Lower leg skin (tissue), 4 donors: ENCODE measurements at regions not wholly inside any gene's neighbourhood (a gene's known extent, or its start where the extent isn't known, plus 50 kb on each side); places are given as distances from the start of the nearest gene placed in this dataset.

Experiments
- DNase-seq, 2 donors: peaks; one replicate each; pipeline ENCODE4 v3.0.0-alpha.2; 2019; ENCODE audit warnings: low spot score in 2 of 2
- H3K4me3 ChIP-seq: fragments of 200-600 bp; sonication (generic); 2 replicates; pipeline ENCODE4 v1.5.1; 2017; ENCODE audit warnings: mild to moderate bottlenecking, low read depth; ENCODE audit not compliant: poor library complexity, severe bottlenecking
- POLR2A ChIP-seq, 2 donors: fragments of 450-650 bp; IDR thresholded peaks; one replicate each; pipeline ENCODE4 v1.6.1; 2016 to 2017; ENCODE audit warnings: antibody characterized with exemption in 2 of 2, mild to moderate bottlenecking in 1 of 2, moderate library complexity in 1 of 2
- WGBS, 2 donors: methylation state at CpG; one replicate each; pipeline ENCODE4 v1.1.5; 2018; 5-methylcytosine and 5-hydroxymethylcytosine counted together
- intact Hi-C: fragments of 100-400 bp; cut with DNase I; formaldehyde crosslinking; loops from one replicate; pipeline ENCODE4 v1.15.0; 2023; ENCODE audit warnings: low total_unique reads
- TF ChIP-seq, protein P1 (sequence below), 3 donors: fragments of 450-650 bp; IDR thresholded peaks; one replicate each; pipeline ENCODE4 v1.5.1; 2016; ENCODE audit warnings: antibody characterized with exemption in 3 of 3, mild to moderate bottlenecking in 3 of 3, moderate library complexity in 2 of 3

DNA sequence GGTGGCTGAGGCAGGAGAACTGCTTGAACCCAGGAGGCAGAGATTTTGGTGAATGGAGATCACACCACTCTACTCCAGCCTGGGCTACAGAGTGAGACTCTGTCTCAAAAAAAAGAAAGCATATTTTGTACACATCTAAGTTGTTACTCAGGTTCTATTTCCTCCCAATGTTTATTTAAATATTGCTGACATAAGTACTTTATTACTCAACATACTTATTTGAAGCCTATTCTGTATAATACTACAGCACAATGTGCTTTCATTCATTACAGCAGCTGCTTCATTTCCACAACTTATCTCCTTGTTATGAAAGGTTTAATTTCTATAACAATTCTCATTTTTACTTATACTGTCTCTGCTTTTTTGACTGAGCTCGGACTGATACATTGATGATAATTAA, 495.7 kb downstream of the SLITRK1 start:
- H3K4me3 ChIP-seq: no peak overlapping the region
- 85 to 97% methylated on average over 1 of the region's 1 CpG for WGBS, 2 donors
- intact Hi-C loops: no loop called here
- no peak for DNase-seq
- TF ChIP-seq, protein P1, sequence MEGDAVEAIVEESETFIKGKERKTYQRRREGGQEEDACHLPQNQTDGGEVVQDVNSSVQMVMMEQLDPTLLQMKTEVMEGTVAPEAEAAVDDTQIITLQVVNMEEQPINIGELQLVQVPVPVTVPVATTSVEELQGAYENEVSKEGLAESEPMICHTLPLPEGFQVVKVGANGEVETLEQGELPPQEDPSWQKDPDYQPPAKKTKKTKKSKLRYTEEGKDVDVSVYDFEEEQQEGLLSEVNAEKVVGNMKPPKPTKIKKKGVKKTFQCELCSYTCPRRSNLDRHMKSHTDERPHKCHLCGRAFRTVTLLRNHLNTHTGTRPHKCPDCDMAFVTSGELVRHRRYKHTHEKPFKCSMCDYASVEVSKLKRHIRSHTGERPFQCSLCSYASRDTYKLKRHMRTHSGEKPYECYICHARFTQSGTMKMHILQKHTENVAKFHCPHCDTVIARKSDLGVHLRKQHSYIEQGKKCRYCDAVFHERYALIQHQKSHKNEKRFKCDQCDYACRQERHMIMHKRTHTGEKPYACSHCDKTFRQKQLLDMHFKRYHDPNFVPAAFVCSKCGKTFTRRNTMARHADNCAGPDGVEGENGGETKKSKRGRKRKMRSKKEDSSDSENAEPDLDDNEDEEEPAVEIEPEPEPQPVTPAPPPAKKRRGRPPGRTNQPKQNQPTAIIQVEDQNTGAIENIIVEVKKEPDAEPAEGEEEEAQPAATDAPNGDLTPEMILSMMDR (IDR thresholded peaks at IDR 0.05): no peak
- no peak for TF ChIP-seq POLR2A (IDR thresholded peaks at IDR 0.05)

DNA sequence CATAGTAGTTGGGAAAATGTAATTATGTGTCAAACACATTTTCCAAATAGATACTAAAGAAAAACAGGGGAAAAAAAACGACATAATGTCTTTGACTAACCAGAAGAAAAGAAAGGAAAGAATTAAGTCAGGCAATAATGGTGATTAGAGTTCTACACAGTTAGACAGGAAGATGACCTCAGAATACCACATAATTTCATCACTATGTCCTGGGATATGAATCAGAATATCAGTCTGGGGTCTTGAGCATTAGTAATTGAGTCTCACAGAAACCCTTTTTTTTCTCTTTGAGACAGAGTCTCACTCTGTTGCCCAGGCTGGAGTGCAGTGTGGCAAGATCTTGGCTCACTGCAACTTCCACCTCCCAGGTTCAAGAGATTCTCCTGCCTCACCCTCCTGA, 503.4 kb downstream of the SLITRK1 start:
- WGBS, 2 donors: 56 to 57% methylated on average over 1 of the region's 1 CpG
- H3K4me3 ChIP-seq: no peak overlapping the region
- intact Hi-C loops: no loop called here

DNA sequence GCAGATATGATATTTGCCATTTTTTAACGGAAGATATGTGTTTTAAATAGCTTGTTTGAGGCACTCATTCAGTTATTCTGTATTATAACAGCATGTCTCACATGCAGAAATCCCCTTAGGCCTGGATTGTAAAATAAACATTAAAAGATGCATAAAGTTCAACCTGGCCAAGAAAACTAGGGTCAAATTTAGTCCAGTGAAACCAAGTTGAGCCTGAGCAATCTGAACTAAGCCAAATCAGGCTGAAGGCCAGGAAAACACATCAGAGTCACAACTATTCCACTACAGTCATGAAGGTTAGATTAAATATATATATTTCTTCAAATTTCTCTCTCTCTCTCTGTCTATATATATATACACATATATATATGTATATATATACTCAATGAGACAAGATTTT, 504.8 kb downstream of the SLITRK1 start:
- no peak overlapping the region for H3K4me3 ChIP-seq
- 64 to 79% methylated on average over 1 of the region's 1 CpG for WGBS, 2 donors
- no peak for TF ChIP-seq POLR2A (IDR thresholded peaks at IDR 0.05)
- TF ChIP-seq, protein P1 (IDR thresholded peaks at IDR 0.05): no peak
- DNase-seq: no peak
- intact Hi-C loops: no loop called here

More for the DNA sequence above, 503.4 kb downstream of the SLITRK1 start:
- TF ChIP-seq, protein P1 (IDR thresholded peaks at IDR 0.05): no peak
- TF ChIP-seq POLR2A (IDR thresholded peaks at IDR 0.05): no peak
- DNase-seq: no peak

DNA sequence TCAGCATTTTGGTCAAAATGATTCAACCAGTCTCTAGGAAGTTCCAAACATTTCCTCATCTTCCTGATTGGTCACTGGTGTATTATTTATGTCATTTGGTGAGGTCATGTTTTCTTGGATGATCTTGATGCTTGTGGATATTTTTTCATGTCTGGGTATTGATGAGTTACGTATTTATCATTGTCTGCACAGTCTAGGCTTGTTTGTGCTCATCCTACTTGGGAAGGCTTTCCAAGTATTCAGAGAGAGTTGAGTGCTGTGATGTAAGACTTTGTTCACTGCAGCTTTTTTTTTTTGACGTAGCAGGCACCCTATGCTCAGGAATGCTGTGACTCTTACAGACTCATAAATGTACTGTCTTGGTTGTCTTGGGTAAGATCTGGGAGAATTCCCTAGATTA, 509.5 kb downstream of the SLITRK1 start:
- TF ChIP-seq POLR2A (IDR thresholded peaks at IDR 0.05): no peak
- TF ChIP-seq, protein P1 (IDR thresholded peaks at IDR 0.05): no peak
- 34 to 71% methylated on average over 2 of the region's 2 CpGs for WGBS, 2 donors
- DNase-seq: no peak
- H3K4me3 ChIP-seq: no peak overlapping the region
- intact Hi-C loops: no loop called here

DNA sequence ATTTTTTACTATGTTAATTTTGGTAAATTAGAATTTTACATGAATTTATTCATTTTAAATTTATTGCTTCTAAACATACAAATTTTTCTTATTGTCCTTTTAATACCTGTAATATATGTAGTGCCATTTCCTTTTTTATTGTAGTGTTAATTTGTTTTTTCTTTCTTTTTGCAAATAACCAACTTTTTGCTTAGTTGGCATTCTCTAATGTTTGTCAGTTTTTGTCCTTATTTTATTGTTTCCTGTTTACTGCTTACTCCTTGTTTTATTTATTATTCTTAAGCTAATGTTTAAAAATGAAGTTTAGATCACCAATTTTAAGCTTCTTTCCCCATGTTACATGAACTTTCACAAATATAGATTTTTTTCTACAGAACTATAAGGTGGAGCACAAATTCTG, 516.6 kb downstream of the SLITRK1 start:
- no peak overlapping the region for H3K4me3 ChIP-seq
- TF ChIP-seq, protein P1 (IDR thresholded peaks at IDR 0.05): no peak
- TF ChIP-seq POLR2A (IDR thresholded peaks at IDR 0.05): no peak
- intact Hi-C loops: no loop called here
- no peak for DNase-seq

DNA sequence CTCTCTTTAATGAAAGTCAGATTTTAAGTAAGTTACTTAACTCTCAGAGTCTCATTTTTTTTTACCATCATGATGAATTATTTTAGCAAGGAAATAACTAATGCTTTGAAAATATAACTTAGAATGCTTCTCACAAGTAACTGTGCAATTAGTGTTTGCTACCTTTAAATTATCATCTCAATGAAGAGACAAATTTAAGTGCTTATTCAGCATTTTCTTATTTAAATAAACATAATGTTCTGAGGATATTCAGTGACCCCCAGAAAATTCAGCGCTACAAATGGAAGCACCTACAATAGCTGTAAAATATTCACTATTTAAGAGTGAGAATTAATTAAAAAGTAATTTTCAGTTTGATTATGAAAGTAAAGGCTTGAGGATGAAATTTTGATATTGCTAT, 527.2 kb downstream of the SLITRK1 start:
- no peak for DNase-seq
- no peak overlapping the region for H3K4me3 ChIP-seq
- TF ChIP-seq POLR2A (IDR thresholded peaks at IDR 0.05): no peak
- TF ChIP-seq, protein P1 (IDR thresholded peaks at IDR 0.05): no peak
- 90 to 98% methylated on average over 1 of the region's 1 CpG for WGBS, 2 donors
- intact Hi-C loops: no loop called here
